ENCODE measurements at regions not wholly inside any gene's neighbourhood (a gene's known extent, or its start where the extent isn't known, plus 50 kb on each side); places are given as distances from the start of the nearest gene placed in this dataset.

- TF ChIP-seq, protein P1, sequence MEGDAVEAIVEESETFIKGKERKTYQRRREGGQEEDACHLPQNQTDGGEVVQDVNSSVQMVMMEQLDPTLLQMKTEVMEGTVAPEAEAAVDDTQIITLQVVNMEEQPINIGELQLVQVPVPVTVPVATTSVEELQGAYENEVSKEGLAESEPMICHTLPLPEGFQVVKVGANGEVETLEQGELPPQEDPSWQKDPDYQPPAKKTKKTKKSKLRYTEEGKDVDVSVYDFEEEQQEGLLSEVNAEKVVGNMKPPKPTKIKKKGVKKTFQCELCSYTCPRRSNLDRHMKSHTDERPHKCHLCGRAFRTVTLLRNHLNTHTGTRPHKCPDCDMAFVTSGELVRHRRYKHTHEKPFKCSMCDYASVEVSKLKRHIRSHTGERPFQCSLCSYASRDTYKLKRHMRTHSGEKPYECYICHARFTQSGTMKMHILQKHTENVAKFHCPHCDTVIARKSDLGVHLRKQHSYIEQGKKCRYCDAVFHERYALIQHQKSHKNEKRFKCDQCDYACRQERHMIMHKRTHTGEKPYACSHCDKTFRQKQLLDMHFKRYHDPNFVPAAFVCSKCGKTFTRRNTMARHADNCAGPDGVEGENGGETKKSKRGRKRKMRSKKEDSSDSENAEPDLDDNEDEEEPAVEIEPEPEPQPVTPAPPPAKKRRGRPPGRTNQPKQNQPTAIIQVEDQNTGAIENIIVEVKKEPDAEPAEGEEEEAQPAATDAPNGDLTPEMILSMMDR (conservative IDR thresholded peaks at IDR 0.05): no peak
- no peak for TF ChIP-seq ZFX (IDR thresholded peaks at IDR 0.05)
Measured at GRCh38 chr5:71998746-71999145, 108.5 kb upstream of the MAP1B start.

All from C4-2B (cell line).